H1 (cell line): ENCODE measurements at regions not wholly inside any gene's neighbourhood (a gene's known extent, or its start where the extent isn't known, plus 50 kb on each side); places are given as distances from the start of the nearest gene placed in this dataset.

Experiments used
- CTCF ChIA-PET: fragments of 300-600 bp; sonication (Branson Sonifier 250); formaldehyde crosslinking; loops from one replicate; lab custom pipeline; 2021; ENCODE audit not compliant: partially characterized antibody; lab: Charles Lee
- POLR2A ChIA-PET: fragments of 300-600 bp; sonication (Branson Sonifier 250); formaldehyde crosslinking; loops from one replicate; lab custom pipeline; 2021; ENCODE audit warnings: inconsistent platforms; ENCODE audit not compliant: partially characterized antibody; lab: Charles Lee
- DNase-seq, 2 experiments: peaks; one replicate each; pipeline versions ENCODE4 v3.0.0 to v3.0.0-alpha.2; 2010 to 2022; ENCODE audit warnings: low spot score in 2 of 2, low read depth in 1 of 2, mixed read lengths in 1 of 2
- FAIRE-seq: peaks from 2 replicates; lab custom pipeline; 2011; peaks lifted over from hg19 to GRCh38; lab: Jason Lieb, UNC
- H2AFZ ChIP-seq: 2 replicates; pipeline ENCODE4 v1.8.1; 2012; ENCODE audit warnings: low read length, inconsistent platforms
- H2AK5ac ChIP-seq: 2 replicates; pipeline ENCODE4 v1.6.1; 2013; ENCODE audit warnings: low read depth, low read length
- H2BK120ac ChIP-seq: replicated peaks from 2 replicates; pipeline ENCODE3; 2013; ENCODE audit warnings: low read depth, low read length, inconsistent platforms
- H2BK12ac ChIP-seq: 2 replicates; pipeline ENCODE4 v1.6.1; 2013; ENCODE audit warnings: low read depth, low read length
- H2BK15ac ChIP-seq: 2 replicates; pipeline ENCODE4 v1.6.1; 2013; ENCODE audit warnings: low read length
- H2BK20ac ChIP-seq: 2 replicates; pipeline ENCODE4 v1.6.1; 2013; ENCODE audit warnings: low read length
- H2BK5ac ChIP-seq: 2 replicates; pipeline ENCODE4 v1.6.1; 2013; ENCODE audit warnings: low read depth, low read length
- H3K14ac ChIP-seq: 2 replicates; pipeline ENCODE4 v1.6.1; 2013; ENCODE audit warnings: inconsistent platforms; ENCODE audit not compliant: insufficient read length
- H3K18ac ChIP-seq: 2 replicates; pipeline ENCODE4 v1.6.1; 2013; ENCODE audit warnings: low read length; ENCODE audit errors: extremely low read depth
- H3K23ac ChIP-seq: 2 replicates; pipeline ENCODE4 v1.6.1; 2013; ENCODE audit warnings: inconsistent platforms; ENCODE audit not compliant: insufficient read length
- H3K23me2 ChIP-seq: 2 replicates; pipeline ENCODE4 v1.6.1; 2013; ENCODE audit warnings: low read depth, low read length
- H3K27ac ChIP-seq: 2 replicates; pipeline ENCODE4 v1.6.1; 2011; ENCODE audit warnings: low read depth, low read length, inconsistent platforms
- H3K27me3 ChIP-seq, 4 experiments: replicated peaks in 1 of 4; 1 replicate in 1 of 4; 2 replicates in 3 of 4; pipeline versions ENCODE4 v1.6.1 to v1.8.1; 2011 to 2013; ENCODE audit warnings: low read length in 3 of 4, mild to moderate bottlenecking in 3 of 4, inconsistent platforms in 2 of 4, mixed read lengths in 2 of 4, moderate library complexity in 1 of 4; ENCODE audit not compliant: control insufficient read depth in 3 of 4, insufficient read depth in 3 of 4; ENCODE audit errors: extremely low read depth in 1 of 4
- H3K36me3 ChIP-seq, 4 experiments: 2 replicates each; pipeline versions ENCODE4 v1.6.1 to v1.8.1; 2011 to 2013; ENCODE audit warnings: mild to moderate bottlenecking in 4 of 4, low read length in 3 of 4, moderate library complexity in 2 of 4, control low read depth in 1 of 4, inconsistent platforms in 1 of 4; ENCODE audit not compliant: insufficient read depth in 4 of 4, control insufficient read depth in 2 of 4
- H3K4ac ChIP-seq: replicated peaks from 2 replicates; pipeline ENCODE3; 2013; ENCODE audit warnings: low read length, low read depth, mixed read lengths, inconsistent platforms; ENCODE audit not compliant: insufficient read length
- H3K4me1 ChIP-seq, 4 experiments: replicated peaks in 1 of 4; 1 replicate in 1 of 4; 2 replicates in 3 of 4; pipeline versions ENCODE4 v1.6.1 to v1.8.1; 2011 to 2013; ENCODE audit warnings: low read length in 3 of 4, inconsistent platforms in 2 of 4, mixed read lengths in 1 of 4; ENCODE audit not compliant: insufficient read depth in 4 of 4, control insufficient read depth in 3 of 4
- H3K4me2 ChIP-seq, 2 experiments: 2 replicates each; pipeline versions ENCODE4 v1.6.1 to v1.8.1; 2011 to 2013; ENCODE audit warnings: low read depth in 2 of 2, low read length in 2 of 2, control low read depth in 1 of 2, inconsistent platforms in 1 of 2, mild to moderate bottlenecking in 1 of 2; ENCODE audit not compliant: insufficient read depth in 1 of 2
- H3K4me3 ChIP-seq, 4 experiments: fragments of 200-600, 300-600 bp in 1 of 4; sonication (generic), shearing (Covaris generic), sonication (Bioruptor Twin) in 1 of 4; 2 replicates each; pipeline versions ENCODE4 v1.5.1 to v1.8.1; 2011 to 2016; ENCODE audit warnings: low read length in 4 of 4, low read depth in 3 of 4, control low read depth in 2 of 4, inconsistent platforms in 2 of 4, mild to moderate bottlenecking in 2 of 4, mixed read lengths in 1 of 4, moderate library complexity in 1 of 4; ENCODE audit not compliant: insufficient read depth in 2 of 4; ENCODE audit errors: extremely low read depth in 1 of 4
- H3K56ac ChIP-seq: replicated peaks from 2 replicates; pipeline ENCODE3; 2013; ENCODE audit warnings: low read depth, mild to moderate bottlenecking, mixed read lengths, low read length, inconsistent platforms; ENCODE audit not compliant: insufficient read length
- H3K79me1 ChIP-seq: 2 replicates; pipeline ENCODE4 v1.6.1; 2013; ENCODE audit warnings: low read depth, low read length, control low read depth
- H3K79me2 ChIP-seq, 2 experiments: 2 replicates each; pipeline versions ENCODE4 v1.6.1 to v1.8.1; 2012 to 2013; ENCODE audit warnings: low read length in 2 of 2, mild to moderate bottlenecking in 2 of 2, inconsistent platforms in 1 of 2; ENCODE audit not compliant: insufficient read depth in 2 of 2, control insufficient read depth in 1 of 2
- H3K9ac ChIP-seq, 4 experiments: replicated peaks in 1 of 4; 1 replicate in 1 of 4; 2 replicates in 3 of 4; pipeline versions ENCODE4 v1.6.1 to v1.8.1; 2011 to 2013; ENCODE audit warnings: low read depth in 3 of 4, low read length in 3 of 4, control low read depth in 2 of 4, mild to moderate bottlenecking in 2 of 4, moderate library complexity in 2 of 4, inconsistent platforms in 1 of 4; ENCODE audit errors: extremely low read depth in 1 of 4
- H3K9me3 ChIP-seq, 2 experiments: 2 replicates each; pipeline versions ENCODE4 v1.6.1 to v1.8.1; 2012 to 2013; ENCODE audit warnings: mild to moderate bottlenecking in 2 of 2, moderate library complexity in 2 of 2, control low read depth in 1 of 2, inconsistent platforms in 1 of 2, low read depth in 1 of 2, low read length in 1 of 2, mixed read lengths in 1 of 2; ENCODE audit not compliant: insufficient read depth in 2 of 2
- H4K20me1 ChIP-seq, 2 experiments: replicated peaks in 1 of 2; 2 replicates each; pipeline versions ENCODE3 to v1.8.1; 2011 to 2013; ENCODE audit warnings: inconsistent platforms in 2 of 2, low read length in 2 of 2, mild to moderate bottlenecking in 1 of 2; ENCODE audit not compliant: insufficient read depth in 2 of 2, control insufficient read depth in 1 of 2
- H4K5ac ChIP-seq: 2 replicates; pipeline ENCODE4 v1.6.1; 2013; ENCODE audit warnings: low read length, low read depth, mixed read lengths, inconsistent platforms; ENCODE audit not compliant: insufficient read length
- H4K8ac ChIP-seq: 2 replicates; pipeline ENCODE4 v1.8.0; 2013; ENCODE audit warnings: mild to moderate bottlenecking, moderate library complexity, low read length, inconsistent platforms; ENCODE audit not compliant: insufficient read depth; ENCODE audit errors: extremely low read depth
- H4K91ac ChIP-seq: replicated peaks from 2 replicates; pipeline ENCODE3; 2013; ENCODE audit warnings: low read length, mixed read lengths, inconsistent platforms; ENCODE audit not compliant: insufficient read length
- CEBPB ChIP-seq: IDR thresholded peaks from 2 replicates; pipeline ENCODE4 v1.6.1; 2012; ENCODE audit warnings: low read depth, low read length
- KDM4A ChIP-seq: IDR thresholded peaks from one replicate; pipeline ENCODE4 v1.7.1; 2012; ENCODE audit warnings: low read depth, mild to moderate bottlenecking, moderate library complexity, low read length, inconsistent platforms; ENCODE audit not compliant: severe bottlenecking
- POLR2A ChIP-seq, 2 experiments: IDR thresholded peaks; 1 replicate in 1 of 2; 2 replicates in 1 of 2; pipeline ENCODE4 v1.6.1; 2011; ENCODE audit warnings: low read depth in 2 of 2, low read length in 2 of 2, mild to moderate bottlenecking in 2 of 2; ENCODE audit errors: control extremely low read depth in 1 of 2
- TBP ChIP-seq: IDR thresholded peaks from 2 replicates; pipeline ENCODE4 v1.6.1; 2011; ENCODE audit warnings: low read depth, low read length, improper control_type of control experiment
- WGBS, 2 experiments: shearing (Covaris generic) in 1 of 2; methylation state at CpG; one replicate each; pipeline versions ENCODE4 v1.1.6 to v1.1.7; 2013 to 2015; ENCODE audit warnings: low lambda C conversion rate in 2 of 2, mixed read lengths in 2 of 2, inconsistent platforms in 1 of 2, low coverage in 1 of 2, missing lambda C conversion rate in 1 of 2; ENCODE audit not compliant: insufficient replicate concordance in 2 of 2, insufficient coverage in 1 of 2, insufficient read length in 1 of 2; ENCODE audit errors: extremely low coverage in 1 of 2, missing lambda C conversion rate in 1 of 2; 5-methylcytosine and 5-hydroxymethylcytosine counted together

DNA sequence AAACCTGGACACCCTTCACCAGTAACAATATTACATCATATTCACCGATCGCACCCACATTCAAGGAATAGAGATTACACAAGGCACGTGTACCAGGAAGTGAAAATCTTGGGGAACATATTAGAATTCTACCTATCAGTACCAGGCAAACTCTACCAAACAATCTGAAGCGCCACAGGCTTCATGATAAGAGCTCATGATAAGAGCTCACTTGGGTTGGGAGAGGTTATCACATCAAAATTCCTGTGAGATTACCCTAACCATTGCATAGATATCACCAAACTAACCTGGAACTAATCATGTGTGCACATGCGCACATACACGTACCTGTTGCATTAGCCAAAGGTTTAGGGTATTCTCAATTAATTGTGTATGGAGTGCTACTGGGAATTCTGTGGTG, 1861.3 kb downstream of the PCDH9 start:
- Histone ChIP-seq H4K8ac (no peak overlapping the region), H3K23me2 (peaks cover 2% of the 10 kb centered on the region; the same call in 1 of the 2 replicates), H3K4me2 (no peak overlapping the region), H4K91ac (no peak overlapping the region), H3K36me3 (no peaks in the 10 kb centered on the region), H4K20me1 (no peaks in the 10 kb centered on the region), H3K56ac (no peak overlapping the region), H4K5ac (no peak overlapping the region), H2BK12ac (no peak overlapping the region), H3K9me3 (no peaks in the 10 kb centered on the region), H3K27ac (no peak overlapping the region), H3K4ac (no peak overlapping the region), H2BK20ac (no peak overlapping the region), H3K79me1 (no peaks in the 10 kb centered on the region), H2AFZ (no peak overlapping the region), H3K79me2 (no peaks in the 10 kb centered on the region), H3K4me1 (no peaks in the 10 kb centered on the region), H2BK120ac (no peak overlapping the region), H2AK5ac (no peak overlapping the region), H3K23ac (no peak overlapping the region), H2BK15ac (no peak overlapping the region), H3K18ac (no peak overlapping the region), H3K9ac (no peak overlapping the region), H3K14ac (no peak overlapping the region), H2BK5ac (no peak overlapping the region), H3K4me3 (no peak overlapping the region), H3K27me3 (no peaks in the 10 kb centered on the region)
- DNase-seq = no peak
- CTCF ChIA-PET = interaction anchor here (0.6 kb wide), 1 partner anchor 215 kb away, joined by 3 read pairs; no protein-coding TSS in a partner anchor
- WGBS, 2 experiments = 88% methylated on average over 6 of the region's 6 CpGs; no CpG with 5 or more reads in 1 of the 2 experiments
- no peak for FAIRE-seq
- POLR2A ChIA-PET = no interaction called here
- no peak for TF ChIP-seq CEBPB
- no peak for TF ChIP-seq KDM4A
- no peak for TF ChIP-seq TBP
- no peak for TF ChIP-seq POLR2A (IDR thresholded peaks at IDR 0.05; ENCODE audit: control extremely low read depth in 1 of 2, low read depth in 2 of 2, low read length in 2 of 2)
